Neuronal stem cell (in vitro differentiated cells): ENCODE measurements at regions not wholly inside any gene's neighbourhood (a gene's known extent, or its start where the extent isn't known, plus 50 kb on each side); places are given as distances from the start of the nearest gene placed in this dataset.

Experiments used
- DNase-seq: peaks from one replicate; pipeline ENCODE4 v3.0.0-alpha.2; 2013; ENCODE audit warnings: low spot score
- H2AFZ ChIP-seq: one replicate; pipeline ENCODE4 v1.6.1; 2013; ENCODE audit warnings: mild to moderate bottlenecking, low read length, inconsistent platforms
- H2AK5ac ChIP-seq: 2 replicates; pipeline ENCODE4 v1.6.1; 2013; ENCODE audit warnings: low read depth, mild to moderate bottlenecking, inconsistent platforms, low read length, moderate library complexity, mixed read lengths
- H2BK120ac ChIP-seq: 2 replicates; pipeline ENCODE4 v1.6.1; 2013; ENCODE audit warnings: low read depth, mild to moderate bottlenecking, inconsistent platforms, low read length, moderate library complexity, mixed read lengths
- H2BK12ac ChIP-seq: one replicate; pipeline ENCODE4 v1.6.1; 2013; ENCODE audit warnings: low read length, inconsistent platforms
- H2BK15ac ChIP-seq: 2 replicates; pipeline ENCODE4 v1.6.1; 2013; ENCODE audit warnings: mild to moderate bottlenecking, low read length, inconsistent platforms, mixed read lengths
- H2BK5ac ChIP-seq: one replicate; pipeline ENCODE4 v1.6.1; 2013; ENCODE audit warnings: inconsistent platforms, mild to moderate bottlenecking, low read length, moderate library complexity
- H3K14ac ChIP-seq: one replicate; pipeline ENCODE4 v1.6.1; 2013; ENCODE audit warnings: low read length, inconsistent platforms
- H3K18ac ChIP-seq: 2 replicates; pipeline ENCODE4 v1.6.1; 2013; ENCODE audit warnings: low read length, inconsistent platforms
- H3K23ac ChIP-seq: 2 replicates; pipeline ENCODE4 v1.6.1; 2013; ENCODE audit warnings: low read depth, mild to moderate bottlenecking, mixed read lengths, low read length, inconsistent platforms; ENCODE audit not compliant: poor library complexity
- H3K27ac ChIP-seq: replicated peaks from 3 replicates; pipeline ENCODE4 v1.5.1; 2013; ENCODE audit warnings: low read length, inconsistent platforms
- H3K27me3 ChIP-seq, 3 experiments: 2 replicates each; pipeline ENCODE4 v1.6.1; 2013; ENCODE audit warnings: low read length in 3 of 3, mild to moderate bottlenecking in 2 of 3, inconsistent platforms in 1 of 3, low read depth in 1 of 3, mixed read lengths in 1 of 3, moderate library complexity in 1 of 3; ENCODE audit not compliant: control insufficient read depth in 3 of 3, insufficient read depth in 3 of 3
- H3K36me3 ChIP-seq, 2 donors: replicated peaks in 1 of 2; 2 replicates each; pipeline ENCODE4 v1.6.1; 2013; ENCODE audit warnings: low read length in 2 of 2; ENCODE audit not compliant: control insufficient read depth in 2 of 2, insufficient read depth in 2 of 2
- H3K4ac ChIP-seq: 2 replicates; pipeline ENCODE4 v1.6.1; 2013; ENCODE audit warnings: inconsistent platforms, mild to moderate bottlenecking, low read length, moderate library complexity
- H3K4me1 ChIP-seq, 2 donors: 1 replicate in 1 of 2; 2 replicates in 1 of 2; pipeline ENCODE4 v1.6.1; 2013; ENCODE audit warnings: low read length in 2 of 2, low read depth in 1 of 2; ENCODE audit not compliant: control insufficient read depth in 2 of 2, insufficient read depth in 1 of 2
- H3K4me2 ChIP-seq: one replicate; pipeline ENCODE4 v1.6.1; 2013; ENCODE audit warnings: mild to moderate bottlenecking, low read length, inconsistent platforms; ENCODE audit not compliant: insufficient read depth, poor library complexity, severe bottlenecking
- H3K4me3 ChIP-seq, 2 donors: 2 replicates each; pipeline ENCODE4 v1.5.1; 2013; ENCODE audit warnings: low read length in 2 of 2, mild to moderate bottlenecking in 2 of 2, inconsistent platforms in 1 of 2, moderate library complexity in 1 of 2
- H3K79me1 ChIP-seq: one replicate; pipeline ENCODE4 v1.6.1; 2013; ENCODE audit warnings: low read depth, mild to moderate bottlenecking, inconsistent platforms, low read length, moderate library complexity
- H3K9ac ChIP-seq: one replicate; pipeline ENCODE4 v1.6.1; 2013; ENCODE audit warnings: mild to moderate bottlenecking, low read depth, low read length, inconsistent platforms; ENCODE audit not compliant: poor library complexity
- H3K9me3 ChIP-seq, 2 donors: replicated peaks in 1 of 2; 2 replicates each; pipeline versions ENCODE3 to v1.6.1; 2013; ENCODE audit warnings: low read length in 2 of 2, mild to moderate bottlenecking in 2 of 2, inconsistent platforms in 1 of 2, low read depth in 1 of 2, mixed read lengths in 1 of 2, moderate library complexity in 1 of 2; ENCODE audit not compliant: control insufficient read depth in 2 of 2, insufficient read depth in 1 of 2
- H4K8ac ChIP-seq: one replicate; pipeline ENCODE4 v1.6.1; 2013; ENCODE audit warnings: low read depth, mild to moderate bottlenecking, inconsistent platforms, low read length, moderate library complexity
- H4K91ac ChIP-seq: one replicate; pipeline ENCODE4 v1.6.1; 2013; ENCODE audit warnings: low read length, low read depth, mild to moderate bottlenecking, inconsistent platforms; ENCODE audit not compliant: poor library complexity
- WGBS, 2 donors: extraction: QIAGEN DNeasy Blood & Tissue Kit; methylation state at CpG; one replicate each; pipeline ENCODE4 v1.1.7; 2013; ENCODE audit warnings: missing lambda C conversion rate in 2 of 2, mixed read lengths in 1 of 2; ENCODE audit not compliant: insufficient read length in 2 of 2, insufficient replicate concordance in 1 of 2; ENCODE audit errors: extremely low coverage in 2 of 2; 5-methylcytosine and 5-hydroxymethylcytosine counted together

DNA sequence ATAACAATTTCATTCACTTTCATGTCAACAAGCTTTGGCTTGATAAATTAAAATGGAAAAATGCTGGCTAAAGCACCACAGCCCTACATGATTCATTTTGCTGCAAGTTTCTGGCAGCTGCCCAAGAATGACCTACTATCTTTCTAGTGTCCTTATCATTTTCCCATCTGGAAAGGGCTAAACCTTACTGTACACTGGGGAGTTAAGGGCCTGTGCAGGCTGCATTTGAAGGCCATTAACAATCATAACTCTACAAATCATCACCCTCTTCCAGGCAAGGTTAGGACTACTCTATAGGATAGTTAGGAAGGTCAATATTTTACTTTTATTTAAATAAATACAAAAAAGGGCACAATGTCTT is 579.7 kb upstream of the ZNF608 start:
- Histone ChIP-seq H4K8ac (no peak overlapping the region), H3K27me3 (no peaks in the 10 kb centered on the region), H3K4me2 (no peak overlapping the region), H3K36me3 (no peaks in the 10 kb centered on the region), H2BK120ac (no peak overlapping the region), H3K4ac (no peak overlapping the region), H2BK5ac (no peak overlapping the region), H2AFZ (peak overlapping the region; percentile 24), H3K79me1 (no peaks in the 10 kb centered on the region), H3K23ac (no peak overlapping the region), H2BK15ac (no peak overlapping the region), H3K4me3 (no peak overlapping the region), H2AK5ac (no peak overlapping the region), H2BK12ac (no peak overlapping the region), H4K91ac (no peak overlapping the region), H3K14ac (no peak overlapping the region), H3K9me3 (peaks cover 0 to 8% of the 10 kb centered on the region in 2 donors), H3K4me1 (peaks cover 0 to 6% of the 10 kb centered on the region in 2 donors), H3K18ac (no peak overlapping the region), H3K9ac (no peak overlapping the region), H3K27ac (no peak overlapping the region)
- DNase-seq = no peak

DNA sequence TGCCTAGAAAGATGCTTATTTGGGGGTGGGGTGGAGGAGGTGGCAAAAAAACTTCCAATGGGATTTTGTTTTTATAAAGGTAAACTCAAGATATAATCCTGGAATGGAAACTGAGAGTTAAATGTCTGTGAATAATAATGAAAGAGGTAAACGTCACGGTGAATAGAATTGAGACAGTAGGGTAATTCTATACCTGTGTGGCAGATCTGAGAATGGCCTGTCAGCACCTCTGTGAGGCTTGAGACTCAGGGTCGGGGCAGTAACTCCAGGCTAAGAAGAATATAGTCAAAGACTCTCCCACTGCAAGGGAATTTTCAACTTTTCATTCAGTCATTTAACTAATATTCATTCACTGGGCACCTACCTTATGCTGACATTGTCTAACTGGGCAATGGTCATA is 581.2 kb upstream of the ZNF608 start:
- Histone ChIP-seq H3K36me3 (no peaks in the 10 kb centered on the region), H3K23ac (no peak overlapping the region), H3K27ac (no peak overlapping the region), H3K9me3 (peaks cover 0 to 8% of the 10 kb centered on the region in 2 donors), H3K4ac (no peak overlapping the region), H3K9ac (no peak overlapping the region), H2AK5ac (no peak overlapping the region), H3K4me1 (peaks cover 0 to 6% of the 10 kb centered on the region in 2 donors), H2AFZ (no peak overlapping the region), H3K79me1 (no peaks in the 10 kb centered on the region), H2BK5ac (no peak overlapping the region), H2BK15ac (no peak overlapping the region), H3K14ac (no peak overlapping the region), H3K27me3 (no peaks in the 10 kb centered on the region), H3K18ac (no peak overlapping the region), H4K91ac (no peak overlapping the region), H3K4me3 (no peak overlapping the region), H3K4me2 (no peak overlapping the region), H2BK12ac (no peak overlapping the region), H2BK120ac (no peak overlapping the region), H4K8ac (no peak overlapping the region)
- no CpG with 5 or more reads among the region's 3 CpGs for WGBS, 2 donors
- DNase-seq = no peak

DNA sequence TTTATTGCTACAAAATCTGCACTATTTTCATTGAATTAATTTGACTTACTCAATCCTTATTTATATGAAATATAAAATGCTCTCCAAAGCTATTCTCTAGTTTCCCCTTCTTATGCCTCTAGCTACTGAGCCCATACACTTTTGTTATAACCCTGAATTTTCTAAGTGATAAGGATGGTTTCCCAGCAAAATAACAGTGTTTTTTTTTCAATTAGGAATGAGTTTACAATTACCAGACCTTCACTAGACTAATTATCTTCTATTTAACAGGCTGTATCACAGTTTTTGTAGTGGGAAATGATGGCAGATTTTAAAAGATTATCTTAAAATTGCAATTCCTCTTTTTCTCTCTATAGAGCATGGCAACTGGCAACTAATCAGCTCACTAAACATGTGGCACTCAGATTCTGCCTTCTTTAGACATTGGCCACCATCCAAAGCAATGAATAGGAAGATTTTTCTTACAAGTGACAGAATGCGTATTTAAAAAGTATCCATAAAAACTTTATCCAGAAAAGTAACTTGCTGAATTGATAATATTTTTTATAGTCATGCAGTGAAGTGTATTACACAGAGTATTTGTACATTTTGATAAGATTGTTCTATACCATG is 585.7 kb upstream of the ZNF608 start:
- no peak overlapping the region for H3K27ac ChIP-seq
- H2BK12ac ChIP-seq = no peak overlapping the region
- no peak overlapping the region for H2BK5ac ChIP-seq
- H2AFZ ChIP-seq = no peak overlapping the region
- no peak overlapping the region for H2AK5ac ChIP-seq
- no peak overlapping the region for H3K4ac ChIP-seq
- H3K36me3 ChIP-seq = no peaks in the 10 kb centered on the region
- no peak overlapping the region for H2BK15ac ChIP-seq
- no peak overlapping the region for H3K23ac ChIP-seq
- H2BK120ac ChIP-seq = no peak overlapping the region
- no peak overlapping the region for H3K18ac ChIP-seq
- H3K4me2 ChIP-seq = no peak overlapping the region
- no peaks in the 10 kb centered on the region for H3K27me3 ChIP-seq
- no peak for DNase-seq
- H3K14ac ChIP-seq = no peak overlapping the region
- H4K8ac ChIP-seq = no peak overlapping the region
- H3K79me1 ChIP-seq = no peaks in the 10 kb centered on the region
- H3K4me1 ChIP-seq = peaks cover 3 to 7% of the 10 kb centered on the region in 2 donors
- H3K4me3 ChIP-seq = no peak overlapping the region
- no CpG with 5 or more reads among the region's 1 CpG for WGBS, 2 donors
- H3K9ac ChIP-seq = no peak overlapping the region
- peaks cover 0 to 8% of the 10 kb centered on the region in 2 donors for H3K9me3 ChIP-seq
- H4K91ac ChIP-seq = no peak overlapping the region

GRCh38 chr5:125333416-125333815 is 587.0 kb upstream of the ZNF608 start:
- H2BK5ac ChIP-seq = no peak overlapping the region
- no peak overlapping the region for H2BK120ac ChIP-seq
- no peak overlapping the region for H2AFZ ChIP-seq
- H3K36me3 ChIP-seq = no peaks in the 10 kb centered on the region
- H3K23ac ChIP-seq = no peak overlapping the region
- H3K18ac ChIP-seq = no peak overlapping the region
- peaks cover 4 to 12% of the 10 kb centered on the region in 2 donors for H3K4me1 ChIP-seq
- H3K27me3 ChIP-seq = no peaks in the 10 kb centered on the region
- H3K9me3 ChIP-seq = peaks cover 0 to 8% of the 10 kb centered on the region in 2 donors
- H3K79me1 ChIP-seq = no peaks in the 10 kb centered on the region
- no peak overlapping the region for H3K27ac ChIP-seq
- H4K8ac ChIP-seq = no peak overlapping the region
- no peak overlapping the region for H2BK12ac ChIP-seq
- H3K4me2 ChIP-seq = no peak overlapping the region
- no peak for DNase-seq
- H3K9ac ChIP-seq = no peak overlapping the region
- no CpG with 5 or more reads among the region's 2 CpGs for WGBS, 2 donors
- no peak overlapping the region for H2BK15ac ChIP-seq
- H3K4me3 ChIP-seq = no peak overlapping the region
- H4K91ac ChIP-seq = no peak overlapping the region
- H3K4ac ChIP-seq = no peak overlapping the region
- H2AK5ac ChIP-seq = no peak overlapping the region
- H3K14ac ChIP-seq = no peak overlapping the region
